ENCODE measurements at regions not wholly inside any gene's neighbourhood (a gene's known extent, or its start where the extent isn't known, plus 50 kb on each side); places are given as distances from the start of the nearest gene placed in this dataset.

- Histone ChIP-seq H3K27me3 (ENCODE audit: control insufficient read depth in 1 of 2, insufficient read depth in 2 of 2, low read length in 2 of 2) (no peaks in the 10 kb centered on the region), H4K20me1 (ENCODE audit: insufficient read depth, low read length) (no peaks in the 10 kb centered on the region), H3K36me3 (replicated peaks in 1 of 2; ENCODE audit: control insufficient read depth in 1 of 2, insufficient read depth in 2 of 2, low read length in 2 of 2) (no peaks in the 10 kb centered on the region), H3K4me2 (ENCODE audit: low read depth, low read length) (no peak overlapping the region), H3K9ac (ENCODE audit: insufficient read depth, low read depth, low read length) (no peak overlapping the region), H3K79me2 (ENCODE audit: insufficient read depth, low read length) (no peaks in the 10 kb centered on the region), H3K4me1 (ENCODE audit: insufficient read depth, low read length) (no peaks in the 10 kb centered on the region), H2AFZ (ENCODE audit: low read length) (no peak overlapping the region), H3K9me3 (ENCODE audit: low read length) (peaks cover 69% of the 10 kb centered on the region), H3K27ac (ENCODE audit: extremely low read length, insufficient read depth, low read length) (no peak overlapping the region), H3K4me3 (replicated peaks in 1 of 3; ENCODE audit: insufficient read depth in 1 of 3, low read depth in 2 of 3, low read length in 3 of 3) (no peak overlapping the region)
- no peak for DNase-seq (ENCODE audit: low spot score)
- POLR2A ChIA-PET, result no interaction called here
- CTCF ChIA-PET (ENCODE audit: low intra/inter-chr PET ratio, low total read pairs), result no interaction called here
- in situ Hi-C loops (cut with HindIII; ENCODE audit: extremely low pct_ligation_motif_present, low pct_unique_long_range_greater_than_20kb), result no loop called here
- no peak for ATAC-seq
- intact Hi-C loops (cut with micrococcal nuclease; ENCODE audit: unreplicated experiment), result no loop called here
- BruUV-seq (replicated peaks), result no TSS peak
- no peak for FAIRE-seq
- WGBS (ENCODE audit: low lambda C conversion rate), result 21% methylated on average over 2 of the region's 2 CpGs
- TF ChIP-seq ATAD3A (CRISPR knock-in tag; IDR thresholded peaks at IDR 0.05), result no peak
- TF ChIP-seq ZNF766 (CRISPR knock-in tag; IDR thresholded peaks at IDR 0.05; ENCODE audit: borderline replicate concordance), result no peak
- TF ChIP-seq SUZ12 (IDR thresholded peaks at IDR 0.05; ENCODE audit: low read depth, low read length), result no peak
- TF ChIP-seq NCOA1 (CRISPR knock-in tag; IDR thresholded peaks at IDR 0.05), result no peak
- no peak for TF ChIP-seq DBP (CRISPR knock-in tag; IDR thresholded peaks at IDR 0.05; ENCODE audit: not compliant biosample characterization)
- no peak for TF ChIP-seq RORA (CRISPR knock-in tag; IDR thresholded peaks at IDR 0.05)
- no peak for TF ChIP-seq MAZ (IDR thresholded peaks at IDR 0.05; ENCODE audit: borderline replicate concordance, low read depth, low read length)
- TF ChIP-seq MAZ (CRISPR knock-in tag; IDR thresholded peaks at IDR 0.05; ENCODE audit: low read depth), result no peak
- no peak for TF ChIP-seq NKX3-1 (CRISPR knock-in tag; IDR thresholded peaks at IDR 0.05)
- TF ChIP-seq STAT5B (CRISPR knock-in tag; IDR thresholded peaks at IDR 0.05), result no peak
- no peak for TF ChIP-seq CREB1 (IDR thresholded peaks at IDR 0.05)
- no peak for TF ChIP-seq CREB1 (CRISPR knock-in tag; IDR thresholded peaks at IDR 0.05)
- TF ChIP-seq, protein P1, sequence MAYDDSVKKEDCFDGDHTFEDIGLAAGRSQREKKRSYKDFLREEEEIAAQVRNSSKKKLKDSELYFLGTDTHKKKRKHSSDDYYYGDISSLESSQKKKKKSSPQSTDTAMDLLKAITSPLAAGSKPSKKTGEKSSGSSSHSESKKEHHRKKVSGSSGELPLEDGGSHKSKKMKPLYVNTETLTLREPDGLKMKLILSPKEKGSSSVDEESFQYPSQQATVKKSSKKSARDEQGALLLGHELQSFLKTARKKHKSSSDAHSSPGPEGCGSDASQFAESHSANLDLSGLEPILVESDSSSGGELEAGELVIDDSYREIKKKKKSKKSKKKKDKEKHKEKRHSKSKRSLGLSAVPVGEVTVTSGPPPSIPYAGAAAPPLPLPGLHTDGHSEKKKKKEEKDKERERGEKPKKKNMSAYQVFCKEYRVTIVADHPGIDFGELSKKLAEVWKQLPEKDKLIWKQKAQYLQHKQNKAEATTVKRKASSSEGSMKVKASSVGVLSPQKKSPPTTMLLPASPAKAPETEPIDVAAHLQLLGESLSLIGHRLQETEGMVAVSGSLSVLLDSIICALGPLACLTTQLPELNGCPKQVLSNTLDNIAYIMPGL (CRISPR knock-in tag; IDR thresholded peaks at IDR 0.05; ENCODE audit: borderline replicate concordance in 1 of 2, low read depth in 1 of 2), result no peak
Measured at GRCh38 chr1:79303040-79303439, 296.5 kb upstream of the ADGRL4 start.

Measured in HepG2 (cell line).